GM12875 (cell line): ENCODE measurements at regions not wholly inside any gene's neighbourhood (a gene's known extent, or its start where the extent isn't known, plus 50 kb on each side); places are given as distances from the start of the nearest gene placed in this dataset.

Source experiments
- H3K4me3 ChIP-seq: one replicate; pipeline ENCODE4 v1.5.1; 2011; ENCODE audit warnings: low read depth, low read length, control low read depth
- CTCF ChIP-seq: IDR thresholded peaks from 2 replicates; pipeline ENCODE4 v1.5.1; 2011; ENCODE audit warnings: low read depth, mild to moderate bottlenecking, control low read depth, inconsistent platforms, low read length, moderate library complexity, borderline replicate concordance; ENCODE audit not compliant: insufficient read depth

GRCh38 chr20:6940876-6941275, 173.4 kb downstream of the BMP2 start:
- H3K4me3 ChIP-seq = no peak overlapping the region
- TF ChIP-seq CTCF = no peak

- H3K4me3 ChIP-seq = no peak overlapping the region
- no peak for TF ChIP-seq CTCF
Observed at GRCh38 chr20:6941571-6941970, 174.1 kb downstream of the BMP2 start.

- TF ChIP-seq CTCF = no peak
- no peak overlapping the region for H3K4me3 ChIP-seq
Observed at GRCh38 chr20:6942266-6942665, 174.8 kb downstream of the BMP2 start.

GRCh38 chr20:6944292-6944691, 176.8 kb downstream of the BMP2 start:
- TF ChIP-seq CTCF = no peak
- no peak overlapping the region for H3K4me3 ChIP-seq

- no peak for TF ChIP-seq CTCF
Observed at GRCh38 chr20:6953611-6954010, 186.1 kb downstream of the BMP2 start.

GRCh38 chr20:6954219-6954618, 186.7 kb downstream of the BMP2 start:
- TF ChIP-seq CTCF = no peak
- H3K4me3 ChIP-seq = no peak overlapping the region

More at GRCh38 chr20:6953611-6954010, 186.1 kb downstream of the BMP2 start:
- H3K4me3 ChIP-seq = no peak overlapping the region

GRCh38 chr20:6956056-6956455, 188.6 kb downstream of the BMP2 start:
- H3K4me3 ChIP-seq = no peak overlapping the region
- TF ChIP-seq CTCF = no peak
